GM19351 (cell line): ENCODE measurements at regions not wholly inside any gene's neighbourhood (a gene's known extent, or its start where the extent isn't known, plus 50 kb on each side); places are given as distances from the start of the nearest gene placed in this dataset.
"Not testable (repeated sequence)": the region's sequence is repeated elsewhere in the genome, so short reads cannot be mapped to it uniquely, and the experiment has no call there.

Experiments used
- ATAC-seq: cut with Tn5 transposase; IDR thresholded peaks from one replicate; pipeline ENCODE4 v1.9.1; 2021; ENCODE audit warnings: mild to moderate bottlenecking, moderate library complexity; ENCODE audit not compliant: unreplicated experiment

DNA sequence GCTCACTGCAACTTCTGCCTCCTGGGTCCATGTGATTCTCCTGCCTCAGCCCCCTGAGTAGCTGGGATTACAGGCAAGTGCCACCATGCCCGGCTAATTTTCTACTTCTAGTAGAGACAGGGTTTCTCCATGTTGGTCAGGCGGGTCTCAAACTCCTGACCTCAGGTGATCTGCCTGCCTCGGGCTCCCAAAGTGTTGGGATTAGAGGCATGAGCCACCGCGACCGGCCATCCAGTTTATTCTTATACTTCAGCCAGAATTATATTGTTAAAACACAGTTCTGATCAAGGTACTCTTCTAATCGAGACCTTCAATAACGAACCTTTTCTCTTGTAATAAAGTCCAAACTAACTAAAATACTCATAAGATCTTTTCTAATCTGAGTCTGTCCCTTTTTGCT, 119.6 kb upstream of the FAR2 start:
- ATAC-seq, result not testable (repeated sequence)

DNA sequence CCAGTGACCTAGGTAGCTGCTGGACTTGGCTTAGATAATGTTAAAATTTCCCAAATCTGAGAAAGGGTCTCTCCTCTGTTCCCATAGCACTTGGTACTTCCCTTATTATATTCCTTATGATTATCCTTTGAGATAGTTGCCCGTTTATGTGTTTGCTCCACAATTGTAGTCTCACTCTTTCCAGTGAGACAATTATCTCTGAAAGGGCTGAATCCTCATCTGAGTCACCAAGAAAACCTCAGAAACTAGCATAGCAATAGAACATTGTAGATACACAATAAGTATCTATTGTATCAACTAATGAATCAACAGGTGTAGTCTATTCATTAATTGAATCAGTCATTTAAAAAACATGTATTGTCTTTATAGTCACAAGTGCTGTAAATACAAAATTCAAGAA, 119.1 kb upstream of the FAR2 start:
- ATAC-seq, result no peak

DNA sequence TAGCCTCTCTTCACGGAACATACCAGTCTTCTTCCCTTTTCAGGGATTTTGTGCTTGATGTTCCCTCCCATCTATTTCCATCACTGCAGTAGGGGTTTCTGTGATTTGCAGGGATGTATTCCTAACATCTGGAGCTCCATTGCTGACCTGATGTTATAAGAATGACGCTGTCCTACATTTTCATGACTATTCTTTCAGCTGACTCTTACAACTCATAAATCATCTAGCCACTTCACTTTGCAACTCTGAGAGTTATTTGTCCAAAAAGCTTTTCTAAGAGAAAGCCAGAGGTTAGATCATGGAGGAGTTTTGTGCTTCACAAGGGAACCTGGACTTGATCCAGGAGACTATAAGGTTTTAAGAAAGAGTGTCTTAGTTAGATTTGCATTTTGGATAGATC, 116.6 kb upstream of the FAR2 start:
- no peak for ATAC-seq

DNA sequence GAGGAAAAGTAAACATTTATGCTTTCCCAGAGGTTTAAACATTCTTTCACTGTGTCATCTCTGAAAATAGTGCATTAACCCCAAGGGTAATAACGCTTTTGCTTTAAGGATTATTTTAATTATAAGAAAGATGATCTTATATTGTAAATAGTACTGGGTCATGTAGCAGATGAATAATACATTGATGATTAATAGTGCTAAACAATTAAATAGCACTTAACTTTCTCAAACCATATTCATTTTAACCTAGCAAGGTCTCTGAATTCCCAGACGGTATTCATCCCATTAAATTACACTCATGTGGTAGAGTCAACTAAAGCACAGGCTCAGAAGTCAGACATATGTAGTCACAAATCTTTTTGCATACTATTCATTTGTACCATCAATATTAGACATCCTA, 115.6 kb upstream of the FAR2 start:
- ATAC-seq, result no peak

DNA sequence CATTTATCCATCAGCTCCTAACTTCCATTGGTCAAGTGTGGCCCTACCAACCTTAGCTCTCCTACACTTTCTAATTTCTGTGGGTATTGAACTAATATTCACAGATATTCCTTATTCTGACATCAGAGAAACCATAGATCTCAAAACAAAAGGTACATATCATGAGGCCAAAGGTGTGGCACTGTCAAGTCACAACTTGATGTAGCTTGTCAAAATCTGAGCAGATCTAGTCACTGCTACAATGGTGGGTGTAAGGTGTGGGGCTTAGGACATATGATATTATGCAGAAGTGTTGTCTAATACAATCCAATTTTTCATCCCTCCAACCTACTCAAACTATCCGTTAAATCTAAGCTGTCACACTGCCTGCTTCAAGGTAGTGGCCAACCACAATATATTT, 114.0 kb upstream of the FAR2 start:
- no peak for ATAC-seq

DNA sequence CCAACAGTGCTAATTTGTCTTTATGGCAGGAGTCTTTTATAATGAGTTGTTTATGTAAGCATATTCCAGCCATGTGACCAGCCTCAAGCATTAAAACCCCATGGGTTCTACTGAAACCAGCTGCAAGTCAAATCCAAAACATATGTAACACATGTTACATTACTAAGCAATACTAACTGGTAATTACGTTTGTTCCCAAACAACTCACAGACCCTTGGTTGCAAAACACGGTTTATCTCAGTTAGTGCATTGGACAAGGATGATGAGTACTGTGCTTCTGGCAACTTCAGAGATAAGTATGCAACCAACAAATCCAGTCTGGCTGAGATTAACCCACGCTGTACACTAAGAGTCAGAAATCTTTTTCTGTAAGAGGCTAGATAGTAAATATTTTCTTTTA, 110.1 kb upstream of the FAR2 start:
- ATAC-seq, result no peak

DNA sequence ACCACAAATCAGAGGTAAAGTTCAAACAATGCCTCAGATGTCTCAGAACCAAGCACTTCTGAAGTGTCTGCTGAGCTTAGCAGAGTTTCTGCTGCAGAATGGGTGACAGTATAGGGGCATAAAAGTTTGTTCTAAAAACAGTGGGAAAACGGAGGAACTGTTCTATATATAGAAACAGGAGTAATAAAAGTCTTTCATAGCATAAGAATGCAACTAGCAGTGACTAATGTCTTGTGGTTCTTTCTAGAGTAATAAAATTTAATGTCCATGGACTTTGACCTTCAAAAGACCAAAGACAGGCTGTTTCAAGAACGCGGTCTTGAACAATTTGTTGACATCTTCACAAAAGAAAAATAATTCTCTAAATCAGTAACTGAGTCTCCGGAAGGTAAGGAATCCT, 107.5 kb upstream of the FAR2 start:
- ATAC-seq, result no peak

DNA sequence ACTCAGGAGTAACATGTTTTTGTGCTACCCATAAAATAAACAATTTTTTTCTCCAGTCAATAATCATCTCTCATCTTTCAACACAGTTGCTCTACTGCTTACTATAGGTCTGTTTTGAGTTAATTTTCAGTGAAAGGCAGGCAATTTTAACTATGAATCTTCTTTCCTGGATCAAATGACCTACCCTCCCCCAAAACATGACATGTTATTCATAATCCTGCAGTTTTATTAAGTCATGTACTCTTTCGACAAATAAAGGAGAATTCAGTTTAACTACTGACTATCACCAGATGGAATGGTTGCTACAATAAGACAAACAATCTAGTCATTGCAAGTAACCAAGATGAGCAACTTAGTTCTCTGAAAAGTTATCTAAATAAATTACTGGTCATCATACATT, 106.0 kb upstream of the FAR2 start:
- ATAC-seq, result no peak

DNA sequence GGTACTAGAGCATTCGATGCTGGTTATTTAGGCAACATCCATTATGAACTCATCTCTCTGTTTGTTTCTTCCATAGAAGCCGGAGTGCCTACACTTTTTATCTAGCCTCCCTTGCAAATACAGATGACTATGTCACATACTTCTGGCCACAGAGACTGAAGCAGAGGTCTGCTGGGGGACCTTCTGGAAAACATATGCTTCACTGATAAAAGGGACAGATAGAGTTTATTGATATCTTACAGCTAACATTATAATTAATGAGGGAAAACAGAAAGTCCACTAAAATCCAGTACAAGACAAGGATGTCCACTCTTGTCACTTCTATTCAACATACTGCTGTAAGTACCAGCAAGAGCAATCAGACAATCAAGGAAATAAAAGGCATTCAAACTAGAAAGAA, 104.3 kb upstream of the FAR2 start:
- no peak for ATAC-seq

DNA sequence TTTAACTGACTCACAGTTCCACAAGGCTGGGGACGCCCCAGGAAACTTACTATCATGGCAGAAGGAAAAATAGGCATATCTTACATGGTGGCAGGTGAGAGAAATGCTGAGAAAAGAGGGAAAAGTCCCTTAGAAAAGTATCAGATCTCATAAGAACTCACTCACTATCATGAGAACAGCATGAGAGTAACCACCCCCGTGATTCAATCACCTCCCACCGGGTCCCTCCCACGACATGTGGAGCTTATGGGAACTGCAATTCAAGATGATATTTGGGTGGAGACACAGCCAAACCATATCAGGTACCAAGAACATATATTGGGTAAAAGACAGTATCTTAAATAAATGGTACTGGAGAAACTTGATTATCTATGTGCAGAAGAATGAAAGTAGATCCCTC, 100.3 kb upstream of the FAR2 start:
- no peak for ATAC-seq

DNA sequence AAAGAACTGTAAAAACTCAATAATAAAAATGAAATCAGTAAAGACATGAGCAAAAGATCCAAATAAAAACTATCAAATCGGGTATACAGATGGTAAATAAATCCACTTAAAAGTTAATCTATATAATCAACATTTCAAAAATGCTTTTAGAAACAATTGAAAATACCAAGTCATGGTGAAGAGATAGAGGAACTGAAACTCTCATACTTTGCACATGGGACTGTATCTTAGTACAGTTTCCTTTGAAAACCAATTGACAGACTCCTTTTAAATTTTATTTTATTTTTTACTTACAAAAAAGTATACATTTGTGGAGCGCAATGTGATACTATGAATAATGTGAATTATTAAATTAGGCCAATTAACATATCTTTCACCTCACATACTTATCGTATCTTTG, 98.6 kb upstream of the FAR2 start:
- peak; percentile 86 for ATAC-seq

DNA sequence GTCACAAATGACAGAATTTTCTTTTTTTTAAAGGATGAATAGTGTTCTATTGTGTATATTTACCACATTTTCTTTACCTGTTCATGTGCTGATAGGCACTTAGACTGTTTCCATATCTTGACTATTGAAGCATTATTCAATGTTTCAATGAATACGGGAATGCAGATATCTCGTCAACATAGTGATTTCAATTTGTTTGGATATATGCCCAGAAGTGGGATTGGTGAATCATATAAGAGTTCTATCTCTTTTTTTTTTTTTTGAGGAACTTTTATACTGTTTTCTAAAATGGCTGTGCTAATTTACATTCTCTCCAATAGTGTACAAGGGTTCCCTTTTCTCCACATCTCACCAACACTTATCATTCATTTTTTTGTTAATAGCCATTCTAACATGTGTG, 97.9 kb upstream of the FAR2 start:
- no peak for ATAC-seq

DNA sequence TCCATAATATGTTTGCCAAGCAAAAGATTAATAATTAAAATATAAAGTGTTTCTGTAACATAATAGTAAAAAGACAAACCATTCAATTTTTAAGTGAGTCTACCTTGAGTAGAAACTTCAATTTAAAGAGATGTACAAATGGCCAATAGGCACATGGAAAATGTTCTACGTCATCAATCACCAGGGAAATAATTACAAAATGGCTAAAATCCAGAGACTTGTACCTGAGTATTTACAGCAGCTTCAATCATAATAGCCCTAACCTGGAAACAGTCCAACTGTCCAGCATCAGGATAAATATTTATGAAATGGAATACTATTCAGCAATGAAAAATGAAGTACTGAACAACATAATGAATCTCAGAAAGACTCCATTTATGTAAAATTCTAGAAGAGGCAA, 95.5 kb upstream of the FAR2 start:
- peak; percentile 82 for ATAC-seq

DNA sequence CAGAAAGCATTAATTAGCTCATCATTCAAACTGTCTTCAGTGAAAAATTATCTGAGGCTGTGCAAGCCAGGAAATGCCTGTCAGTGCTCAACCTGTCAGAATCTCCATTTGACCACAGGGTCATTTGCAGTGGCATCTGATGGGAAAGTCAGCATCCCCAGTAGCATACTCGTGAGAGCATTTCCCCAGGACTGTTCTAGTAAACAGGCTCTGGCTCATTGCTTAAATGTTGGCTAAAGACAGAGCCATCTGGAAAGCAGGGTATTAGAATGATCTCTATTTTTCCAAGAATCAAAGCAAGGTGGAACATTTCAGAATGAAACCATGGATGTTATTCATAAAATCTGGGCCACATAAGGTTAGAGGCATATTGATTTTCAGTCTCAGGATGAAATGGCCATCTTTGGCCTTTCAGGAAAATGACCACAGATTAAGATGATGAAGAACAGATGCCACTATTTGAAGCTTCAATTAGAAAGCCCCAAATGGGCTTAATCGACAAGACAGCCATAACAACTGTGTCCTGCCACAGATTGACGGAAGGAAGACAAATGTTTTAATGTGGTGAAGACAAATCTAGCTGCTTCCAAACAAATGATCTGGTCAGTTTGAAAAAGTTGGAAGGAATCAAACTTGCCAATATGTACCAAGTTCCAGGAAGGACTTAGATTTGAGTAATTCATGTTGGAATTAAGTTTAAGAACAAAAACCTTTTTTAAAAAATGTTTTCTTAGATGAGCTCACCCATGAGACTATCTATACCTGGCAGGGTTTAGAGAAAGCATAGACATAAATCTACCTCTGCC, 94.0 kb upstream of the FAR2 start:
- no peak for ATAC-seq

DNA sequence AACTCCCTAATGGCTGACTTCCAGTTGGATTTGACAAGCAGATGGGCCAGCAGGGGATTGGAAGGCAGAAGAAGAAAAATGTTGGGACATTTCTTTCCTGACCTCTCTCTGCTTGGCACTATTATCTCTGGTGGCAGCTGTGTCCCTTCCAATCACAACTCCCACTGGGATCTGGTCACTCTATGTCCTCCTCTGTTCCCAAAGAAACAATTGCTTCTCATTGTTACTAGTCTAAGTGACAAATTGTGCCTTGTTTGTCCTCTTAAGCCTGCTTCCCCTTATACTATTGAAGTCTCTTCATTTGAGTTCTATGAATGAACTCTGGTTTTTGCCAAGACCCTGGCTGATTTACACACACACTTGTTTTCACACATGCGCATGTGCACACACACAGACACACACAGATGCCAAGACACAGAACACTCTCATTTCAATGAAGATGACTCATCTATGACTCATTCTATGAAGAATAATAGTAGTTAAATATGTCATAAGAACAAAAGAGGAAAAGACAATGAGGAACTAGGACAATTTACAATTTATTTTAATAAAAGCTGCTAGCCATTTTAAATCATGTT, 83.0 kb upstream of the FAR2 start:
- peak; percentile 91 for ATAC-seq

DNA sequence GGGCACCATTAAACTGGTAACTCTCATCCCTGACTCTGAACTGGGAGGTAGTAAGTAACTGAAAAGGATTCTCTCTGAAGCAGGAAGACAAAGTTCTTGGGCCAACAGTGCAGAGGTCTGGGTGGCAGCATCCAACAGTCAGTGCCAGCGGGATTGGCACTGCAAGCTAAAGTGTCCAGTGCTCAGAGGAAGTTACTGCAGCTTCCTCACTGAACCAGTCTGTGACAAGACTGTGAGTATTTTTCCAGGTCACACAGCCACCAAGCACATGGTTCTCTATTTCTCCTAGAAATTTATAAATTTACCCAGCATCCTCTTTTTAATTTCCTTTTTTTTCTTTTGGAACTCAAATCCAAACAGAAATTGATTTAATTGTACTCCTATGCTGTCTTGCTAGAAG, 81.6 kb upstream of the FAR2 start:
- no peak for ATAC-seq

DNA sequence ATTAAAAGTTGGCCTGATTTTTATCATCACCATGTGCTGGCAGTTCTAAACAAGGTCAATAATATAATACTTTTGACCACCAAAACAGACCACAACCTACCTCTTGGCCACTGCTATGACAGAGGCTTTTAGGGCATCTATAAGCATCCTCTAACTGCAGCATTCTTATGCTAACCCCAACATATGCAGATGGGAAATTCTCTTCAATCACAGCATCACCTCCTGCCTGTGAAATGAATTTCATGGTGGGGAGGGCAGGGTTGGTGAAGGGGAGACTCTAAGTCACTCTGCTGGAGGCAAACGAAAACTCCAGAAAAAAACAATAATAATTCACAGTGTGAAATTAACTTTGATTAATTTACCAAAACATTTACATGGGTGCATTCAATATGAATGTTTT, 78.8 kb upstream of the FAR2 start:
- ATAC-seq, result no peak

DNA sequence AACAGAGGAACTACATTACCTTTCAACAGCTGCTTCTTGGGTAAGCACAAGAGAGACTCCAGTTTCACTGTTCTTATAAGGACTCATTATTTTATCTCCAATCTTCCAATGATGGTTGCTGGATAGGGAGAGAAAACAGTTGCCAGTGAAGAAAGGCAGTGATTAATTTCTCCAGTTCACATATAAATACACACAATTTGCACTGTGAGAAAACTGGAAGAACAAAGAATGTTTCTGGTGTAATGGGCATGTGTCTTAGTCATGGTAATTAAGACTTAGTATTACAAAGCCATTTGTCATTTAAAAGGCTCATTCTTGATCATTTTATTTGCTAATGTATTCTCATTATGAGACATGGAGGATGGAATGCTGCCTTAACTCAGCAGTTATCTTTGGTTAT, 78.0 kb upstream of the FAR2 start:
- ATAC-seq, result no peak

DNA sequence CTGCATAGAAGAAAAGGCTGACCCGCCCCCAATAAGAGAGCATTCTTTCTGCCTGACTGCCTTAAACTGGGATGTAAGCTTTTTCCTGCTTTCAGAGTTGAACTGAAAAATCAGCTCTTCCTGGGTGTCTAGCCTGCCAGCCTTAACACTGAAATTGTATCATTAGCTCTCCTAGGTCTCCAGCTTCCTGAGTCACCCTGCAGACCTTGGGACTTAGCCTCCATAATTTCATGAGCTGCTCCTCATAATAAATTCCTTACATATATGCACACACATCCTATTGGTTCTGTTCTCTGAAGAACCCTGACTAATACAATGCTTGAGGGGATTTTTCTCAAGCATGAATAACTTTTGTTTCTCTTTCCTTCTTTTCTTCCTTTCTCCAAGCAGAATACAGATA, 76.4 kb upstream of the FAR2 start:
- ATAC-seq, result no peak

DNA sequence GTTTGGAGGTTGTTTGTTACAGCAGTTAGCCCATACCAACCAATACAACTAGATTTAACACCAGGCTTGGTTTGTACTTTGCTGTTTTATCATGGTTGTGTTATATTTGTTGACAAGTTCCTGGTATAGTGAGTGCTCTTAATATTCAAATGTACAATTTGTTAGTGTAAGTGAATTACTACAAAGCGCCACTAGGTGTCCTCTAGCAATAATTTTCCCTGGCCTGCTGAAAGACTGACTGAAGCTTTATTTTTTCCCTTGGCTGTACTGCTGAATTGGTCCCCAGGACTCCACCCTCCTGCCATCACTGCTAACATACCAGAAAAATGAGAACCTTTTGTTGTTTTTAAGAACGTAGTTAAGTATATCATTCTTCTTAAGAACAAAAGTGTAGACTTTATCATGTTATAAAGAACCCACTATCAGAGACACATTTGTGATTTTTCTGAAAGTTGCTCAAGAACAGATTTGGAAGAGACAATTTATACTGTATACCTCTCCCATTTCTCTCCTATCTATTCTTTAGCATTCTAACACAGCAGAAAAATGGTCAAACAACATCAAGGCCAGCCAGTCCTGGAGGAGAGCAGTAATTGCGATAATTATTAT, 75.3 kb upstream of the FAR2 start:
- ATAC-seq, result peak; percentile 92

DNA sequence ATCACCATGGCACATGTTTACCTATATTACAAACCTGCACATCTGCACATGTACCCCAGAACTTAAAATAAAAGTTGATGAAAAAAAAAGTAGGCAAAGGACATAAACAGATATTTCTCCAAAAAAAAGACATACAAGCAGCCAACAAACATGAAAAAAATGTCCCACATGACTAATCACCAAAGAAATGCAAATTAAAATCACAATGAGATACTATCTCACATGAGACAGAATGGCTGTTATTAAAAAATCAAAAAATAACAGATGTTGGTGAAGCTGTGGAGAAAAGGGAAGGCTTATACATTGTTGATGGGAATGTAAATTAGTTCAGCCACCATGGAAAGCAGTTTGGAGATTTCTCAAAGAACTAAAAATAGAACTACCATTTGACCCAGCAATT, 68.0 kb upstream of the FAR2 start:
- no peak for ATAC-seq

DNA sequence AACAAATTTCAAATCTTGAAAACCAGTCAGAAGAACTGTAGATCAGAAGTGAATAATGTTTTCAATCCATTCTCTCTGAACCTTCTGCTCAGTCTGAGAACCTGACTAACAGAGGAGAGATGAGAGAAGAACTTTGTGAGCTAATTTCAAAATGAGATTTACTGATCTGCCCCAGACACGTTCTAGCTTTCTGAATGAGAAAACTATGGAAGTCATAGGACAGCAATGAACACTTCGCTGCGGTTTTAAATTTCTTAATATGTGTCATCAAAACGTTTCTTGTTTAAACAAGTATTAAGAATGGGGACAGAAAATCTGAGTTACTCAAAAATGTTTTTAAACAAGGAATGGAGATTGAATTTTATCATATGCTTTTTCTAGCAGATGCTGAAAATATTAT, 66.6 kb upstream of the FAR2 start:
- peak; percentile 63 for ATAC-seq
